Right lobe of liver (tissue), 4 donors: ENCODE measurements at regions not wholly inside any gene's neighbourhood (a gene's known extent, or its start where the extent isn't known, plus 50 kb on each side); places are given as distances from the start of the nearest gene placed in this dataset.

Experiments
- POLR2A ChIP-seq: fragments of 450-650 bp; IDR thresholded peaks from one replicate; pipeline ENCODE4 v1.6.1; 2017; ENCODE audit warnings: antibody characterized with exemption, mild to moderate bottlenecking
- TF ChIP-seq, protein P1 (sequence below), 4 donors: fragments of 200-600 bp in 3 of 4; fragments of 450-650 bp in 1 of 4; IDR thresholded peaks; one replicate each; pipeline versions ENCODE4 v1.5.1 to v1.8.0; 2016 to 2022; ENCODE audit warnings: antibody characterized with exemption in 4 of 4, mild to moderate bottlenecking in 2 of 4
- donor health status: DM: no; HTN: no; CAD: no.
- donor health status: DM: no; HTN: no; CAD: no.
- donor health status: DM: no; HTN: yes; CAD: no.

DNA sequence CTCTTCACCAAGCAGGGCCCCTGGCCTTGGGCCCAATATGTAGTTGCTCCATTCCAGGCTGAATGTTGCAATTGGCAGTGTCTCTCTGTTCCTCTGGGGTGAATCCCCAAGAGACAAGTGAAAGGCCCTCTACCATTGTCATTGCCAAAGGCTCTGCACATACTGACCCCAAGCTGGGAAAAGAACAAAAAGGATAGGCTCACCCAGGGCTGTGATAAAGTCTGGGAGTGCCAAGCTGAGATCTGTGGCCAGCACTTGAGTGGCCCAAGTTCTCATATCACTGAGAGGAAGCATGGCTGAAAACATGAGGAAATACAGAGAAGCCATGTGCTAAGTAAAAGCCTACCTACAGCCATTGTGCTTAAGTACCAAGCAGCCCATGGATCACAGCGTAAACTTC, 612.2 kb upstream of the EPHA6 start:
- TF ChIP-seq POLR2A, result no peak
- TF ChIP-seq, protein P1, sequence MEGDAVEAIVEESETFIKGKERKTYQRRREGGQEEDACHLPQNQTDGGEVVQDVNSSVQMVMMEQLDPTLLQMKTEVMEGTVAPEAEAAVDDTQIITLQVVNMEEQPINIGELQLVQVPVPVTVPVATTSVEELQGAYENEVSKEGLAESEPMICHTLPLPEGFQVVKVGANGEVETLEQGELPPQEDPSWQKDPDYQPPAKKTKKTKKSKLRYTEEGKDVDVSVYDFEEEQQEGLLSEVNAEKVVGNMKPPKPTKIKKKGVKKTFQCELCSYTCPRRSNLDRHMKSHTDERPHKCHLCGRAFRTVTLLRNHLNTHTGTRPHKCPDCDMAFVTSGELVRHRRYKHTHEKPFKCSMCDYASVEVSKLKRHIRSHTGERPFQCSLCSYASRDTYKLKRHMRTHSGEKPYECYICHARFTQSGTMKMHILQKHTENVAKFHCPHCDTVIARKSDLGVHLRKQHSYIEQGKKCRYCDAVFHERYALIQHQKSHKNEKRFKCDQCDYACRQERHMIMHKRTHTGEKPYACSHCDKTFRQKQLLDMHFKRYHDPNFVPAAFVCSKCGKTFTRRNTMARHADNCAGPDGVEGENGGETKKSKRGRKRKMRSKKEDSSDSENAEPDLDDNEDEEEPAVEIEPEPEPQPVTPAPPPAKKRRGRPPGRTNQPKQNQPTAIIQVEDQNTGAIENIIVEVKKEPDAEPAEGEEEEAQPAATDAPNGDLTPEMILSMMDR (IDR thresholded peaks at IDR 0.05), result no peak
